ENCODE measurements at regions not wholly inside any gene's neighbourhood (a gene's known extent, or its start where the extent isn't known, plus 50 kb on each side); places are given as distances from the start of the nearest gene placed in this dataset.

DNA sequence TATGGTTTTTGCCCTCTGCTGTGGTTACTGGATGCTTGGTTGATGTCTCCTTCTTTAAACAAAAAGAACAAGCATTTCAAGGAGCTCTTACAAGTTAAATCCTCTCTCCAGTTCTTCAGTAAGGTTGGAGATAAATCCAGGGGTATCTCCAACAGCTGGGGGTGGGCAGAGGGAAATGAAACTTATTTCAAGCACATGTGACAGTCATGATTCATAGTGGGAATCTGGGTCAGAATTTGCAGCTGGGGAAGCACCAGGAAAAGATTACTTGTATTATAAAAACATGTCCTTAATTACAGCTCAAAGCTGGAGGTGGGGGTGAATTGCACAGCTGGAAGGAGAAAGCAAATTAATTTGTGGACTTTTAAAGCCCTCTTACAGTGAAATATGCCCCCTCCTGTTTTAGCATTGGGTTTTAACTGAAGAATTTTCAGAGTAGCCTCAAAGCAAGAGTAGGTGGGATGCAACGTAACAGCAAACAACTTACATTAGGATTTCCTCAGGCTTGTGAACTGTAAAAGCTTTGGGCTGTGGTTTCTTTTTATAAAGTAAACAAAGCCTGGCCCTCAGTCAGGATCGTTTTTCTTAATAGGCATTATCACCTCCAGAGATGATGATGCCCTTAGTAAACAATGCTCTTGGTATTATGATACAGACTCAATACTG, 596.4 kb downstream of the NYAP2 start:
- TF ChIP-seq EP300 (IDR thresholded peaks at IDR 0.05): no peak
- no peak for TF ChIP-seq POLR2A (IDR thresholded peaks at IDR 0.05)
- TF ChIP-seq, protein P1, sequence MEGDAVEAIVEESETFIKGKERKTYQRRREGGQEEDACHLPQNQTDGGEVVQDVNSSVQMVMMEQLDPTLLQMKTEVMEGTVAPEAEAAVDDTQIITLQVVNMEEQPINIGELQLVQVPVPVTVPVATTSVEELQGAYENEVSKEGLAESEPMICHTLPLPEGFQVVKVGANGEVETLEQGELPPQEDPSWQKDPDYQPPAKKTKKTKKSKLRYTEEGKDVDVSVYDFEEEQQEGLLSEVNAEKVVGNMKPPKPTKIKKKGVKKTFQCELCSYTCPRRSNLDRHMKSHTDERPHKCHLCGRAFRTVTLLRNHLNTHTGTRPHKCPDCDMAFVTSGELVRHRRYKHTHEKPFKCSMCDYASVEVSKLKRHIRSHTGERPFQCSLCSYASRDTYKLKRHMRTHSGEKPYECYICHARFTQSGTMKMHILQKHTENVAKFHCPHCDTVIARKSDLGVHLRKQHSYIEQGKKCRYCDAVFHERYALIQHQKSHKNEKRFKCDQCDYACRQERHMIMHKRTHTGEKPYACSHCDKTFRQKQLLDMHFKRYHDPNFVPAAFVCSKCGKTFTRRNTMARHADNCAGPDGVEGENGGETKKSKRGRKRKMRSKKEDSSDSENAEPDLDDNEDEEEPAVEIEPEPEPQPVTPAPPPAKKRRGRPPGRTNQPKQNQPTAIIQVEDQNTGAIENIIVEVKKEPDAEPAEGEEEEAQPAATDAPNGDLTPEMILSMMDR (IDR thresholded peaks at IDR 0.05): no peak
- TF ChIP-seq POLR2AphosphoS5 (IDR thresholded peaks at IDR 0.05): no peak
- H3K9me3 ChIP-seq: no peaks in the 10 kb centered on the region
- no peak for DNase-seq (ENCODE audit: low spot score in 2 of 2)
- no peaks in the 10 kb centered on the region for H3K27me3 ChIP-seq
- peak overlapping the region; percentile 31 for H3K27ac ChIP-seq
- 37% methylated on average over 2 of the region's 2 CpGs for WGBS
- no peak overlapping the region for H3K4me3 ChIP-seq
- H3K36me3 ChIP-seq: no peaks in the 10 kb centered on the region
- H3K4me1 ChIP-seq: no peaks in the 10 kb centered on the region

- Histone ChIP-seq H3K27ac (peak overlapping the region; percentile 31), H3K4me1 (no peaks in the 10 kb centered on the region), H3K36me3 (no peaks in the 10 kb centered on the region), H3K27me3 (no peaks in the 10 kb centered on the region), H3K9me3 (no peaks in the 10 kb centered on the region), H3K4me3 (no peak overlapping the region)
- no peak for TF ChIP-seq EP300 (IDR thresholded peaks at IDR 0.05)
- no peak for TF ChIP-seq POLR2A (IDR thresholded peaks at IDR 0.05)
- TF ChIP-seq, protein P1 (IDR thresholded peaks at IDR 0.05): no peak
- no peak for TF ChIP-seq POLR2AphosphoS5 (IDR thresholded peaks at IDR 0.05)
- 76% methylated on average over 3 of the region's 3 CpGs for WGBS
- no peak for DNase-seq (ENCODE audit: low spot score in 2 of 2)
Observed at GRCh38 chr2:225994748-225995405, 595.4 kb downstream of the NYAP2 start.

DNA sequence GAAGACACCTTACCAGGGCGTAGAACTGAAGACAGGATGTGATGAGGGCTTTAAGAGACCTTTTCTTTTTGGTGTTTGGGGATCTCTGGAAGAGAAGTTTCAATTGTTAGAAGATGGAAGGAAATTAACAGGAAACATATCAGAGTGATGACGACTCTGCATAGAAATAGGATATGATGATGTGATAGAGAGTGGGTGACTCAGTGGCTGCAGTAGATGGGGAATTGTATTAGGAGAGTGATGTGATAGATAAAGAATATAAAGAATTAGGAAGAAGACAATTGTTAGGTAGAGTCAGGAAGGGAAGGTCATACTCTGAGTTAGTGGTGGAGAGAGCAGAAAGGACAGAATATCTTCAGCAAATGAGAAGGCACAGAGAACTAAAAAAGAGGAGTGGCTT, 593.9 kb downstream of the NYAP2 start:
- no peak overlapping the region for H3K4me3 ChIP-seq
- 74% methylated on average over 2 of the region's 2 CpGs for WGBS
- H3K27ac ChIP-seq: no peak overlapping the region
- H3K4me1 ChIP-seq: no peaks in the 10 kb centered on the region
- TF ChIP-seq POLR2AphosphoS5 (IDR thresholded peaks at IDR 0.05) (no peak), POLR2A (IDR thresholded peaks at IDR 0.05) (no peak), EP300 (IDR thresholded peaks at IDR 0.05) (no peak)
- TF ChIP-seq, protein P1 (IDR thresholded peaks at IDR 0.05): no peak
- no peaks in the 10 kb centered on the region for H3K36me3 ChIP-seq
- H3K9me3 ChIP-seq: no peaks in the 10 kb centered on the region
- H3K27me3 ChIP-seq: no peaks in the 10 kb centered on the region
- DNase-seq (ENCODE audit: low spot score in 2 of 2): no peak

GRCh38 chr2:225989809-225990208, 590.3 kb downstream of the NYAP2 start:
- no peak overlapping the region for H3K27ac ChIP-seq
- TF ChIP-seq POLR2A (IDR thresholded peaks at IDR 0.05) (no peak), POLR2AphosphoS5 (IDR thresholded peaks at IDR 0.05) (no peak), EP300 (IDR thresholded peaks at IDR 0.05) (no peak)
- TF ChIP-seq, protein P1 (IDR thresholded peaks at IDR 0.05): no peak
- H3K4me1 ChIP-seq: no peaks in the 10 kb centered on the region
- no peaks in the 10 kb centered on the region for H3K9me3 ChIP-seq
- 88% methylated on average over 4 of the region's 4 CpGs for WGBS
- no peak overlapping the region for H3K4me3 ChIP-seq
- no peak for DNase-seq (ENCODE audit: low spot score in 2 of 2)
- H3K36me3 ChIP-seq: no peaks in the 10 kb centered on the region
- H3K27me3 ChIP-seq: no peaks in the 10 kb centered on the region

DNA sequence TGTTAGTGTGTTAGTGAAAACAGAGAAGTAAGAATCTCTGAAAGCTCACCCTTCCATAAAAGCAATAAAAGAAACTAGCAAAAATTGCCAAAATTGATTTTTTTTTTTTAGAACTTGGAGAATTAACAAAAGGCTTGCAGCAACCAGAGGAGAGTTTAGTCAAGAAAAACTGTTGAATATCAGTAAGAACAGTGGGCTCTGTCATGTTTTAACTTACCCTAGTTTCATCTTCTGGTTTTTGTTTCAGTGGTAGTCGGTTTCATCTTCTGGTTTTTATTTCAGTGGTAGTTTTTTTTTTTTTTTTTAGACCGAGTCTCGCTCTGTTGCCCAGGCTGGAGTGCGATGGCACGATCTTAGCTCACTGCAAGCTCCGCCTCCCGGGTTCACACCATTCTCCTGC, 580.9 kb downstream of the NYAP2 start:
- Histone ChIP-seq H3K27ac (no peak overlapping the region), H3K4me1 (no peaks in the 10 kb centered on the region), H3K27me3 (no peaks in the 10 kb centered on the region), H3K4me3 (no peak overlapping the region), H3K36me3 (no peaks in the 10 kb centered on the region), H3K9me3 (no peaks in the 10 kb centered on the region)
- TF ChIP-seq POLR2AphosphoS5 (IDR thresholded peaks at IDR 0.05) (no peak), EP300 (IDR thresholded peaks at IDR 0.05) (no peak), POLR2A (IDR thresholded peaks at IDR 0.05) (no peak)
- TF ChIP-seq, protein P1 (IDR thresholded peaks at IDR 0.05): no peak
- no peak for DNase-seq (ENCODE audit: low spot score in 2 of 2)
- 89% methylated on average over 7 of the region's 7 CpGs for whole genome bisulfite sequencing
